GM18505 (cell line): ENCODE measurements at regions not wholly inside any gene's neighbourhood (a gene's known extent, or its start where the extent isn't known, plus 50 kb on each side); places are given as distances from the start of the nearest gene placed in this dataset.

Source experiments
- ATAC-seq: cut with Tn5 transposase; IDR thresholded peaks from one replicate; pipeline ENCODE4 v1.9.1; 2021; ENCODE audit not compliant: unreplicated experiment
- POLR2A ChIP-seq: IDR thresholded peaks from 4 replicates; pipeline ENCODE4 v1.6.1; 2011; ENCODE audit warnings: borderline replicate concordance; ENCODE audit not compliant: insufficient read depth, insufficient read length; ENCODE audit errors: extremely low read depth

- ATAC-seq, result no peak
- TF ChIP-seq POLR2A, result no peak
Observed at GRCh38 chr1:191142748-191143147, 665.1 kb upstream of the BRINP3 start.

DNA sequence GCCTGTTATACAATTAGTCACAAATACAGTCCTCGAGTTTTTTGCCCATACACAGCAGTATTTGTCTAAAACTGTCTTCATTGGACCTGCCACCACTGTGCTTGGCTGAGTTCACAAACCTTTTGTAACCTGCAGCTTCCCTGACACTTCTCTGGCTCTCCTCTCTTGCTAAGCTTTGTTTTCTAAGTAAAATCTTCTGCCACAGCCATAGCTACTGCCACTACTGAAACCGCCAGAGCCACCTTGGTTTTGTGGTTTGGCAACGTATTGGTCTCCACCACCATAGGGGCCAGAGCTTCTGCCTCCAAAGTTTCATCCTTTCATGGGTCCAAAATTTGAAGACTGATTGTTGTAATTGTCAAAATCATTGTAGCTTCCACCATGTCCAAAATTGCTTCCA, 668.2 kb upstream of the BRINP3 start:
- no peak for ATAC-seq

GRCh38 chr1:191151321-191151807, 673.7 kb upstream of the BRINP3 start:
- ATAC-seq, result no peak
- TF ChIP-seq POLR2A, result no peak

More for the DNA sequence above, 668.2 kb upstream of the BRINP3 start:
- no peak for TF ChIP-seq POLR2A

DNA sequence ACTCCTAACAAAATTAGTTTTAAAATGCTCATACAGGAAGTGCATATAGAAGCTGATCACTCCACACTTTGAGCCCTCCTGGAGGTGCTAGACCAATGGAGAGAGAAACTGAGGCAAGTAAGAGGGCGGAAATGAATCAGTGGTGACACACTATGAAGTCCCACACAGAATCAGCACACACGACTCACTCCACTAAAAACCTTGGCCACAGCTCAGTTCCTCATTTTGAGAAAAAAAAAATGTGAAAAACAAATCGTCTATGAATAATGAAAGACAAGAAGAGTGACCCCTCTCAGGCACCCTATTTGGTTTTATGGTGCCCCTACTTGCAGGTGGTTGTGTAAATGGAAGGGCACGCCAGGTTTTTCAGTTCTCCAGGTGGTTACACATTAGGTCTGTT, 675.1 kb upstream of the BRINP3 start:
- no peak for ATAC-seq
- TF ChIP-seq POLR2A, result no peak

DNA sequence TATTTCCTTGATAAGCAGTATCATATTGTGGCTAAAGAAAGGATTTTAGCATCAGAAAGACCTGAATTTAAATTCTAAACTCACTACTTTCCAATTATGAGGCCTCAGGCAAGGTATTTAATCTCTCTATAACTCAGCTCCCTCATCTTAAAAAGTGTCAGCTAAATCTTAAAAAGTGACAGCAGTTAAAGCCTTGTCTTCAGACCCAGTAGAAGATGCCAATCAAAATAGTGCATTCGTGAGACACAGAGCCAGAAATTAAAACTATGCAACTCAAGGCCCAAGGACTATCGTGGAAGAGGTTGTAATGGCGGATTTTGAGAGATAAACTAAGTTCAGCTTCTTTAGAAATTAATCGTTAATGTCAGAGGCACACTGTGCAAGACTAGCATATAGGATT, 677.5 kb upstream of the BRINP3 start:
- no peak for TF ChIP-seq POLR2A
- ATAC-seq, result no peak

- no peak for ATAC-seq
Observed at GRCh38 chr1:191160837-191161236, 683.2 kb upstream of the BRINP3 start.

DNA sequence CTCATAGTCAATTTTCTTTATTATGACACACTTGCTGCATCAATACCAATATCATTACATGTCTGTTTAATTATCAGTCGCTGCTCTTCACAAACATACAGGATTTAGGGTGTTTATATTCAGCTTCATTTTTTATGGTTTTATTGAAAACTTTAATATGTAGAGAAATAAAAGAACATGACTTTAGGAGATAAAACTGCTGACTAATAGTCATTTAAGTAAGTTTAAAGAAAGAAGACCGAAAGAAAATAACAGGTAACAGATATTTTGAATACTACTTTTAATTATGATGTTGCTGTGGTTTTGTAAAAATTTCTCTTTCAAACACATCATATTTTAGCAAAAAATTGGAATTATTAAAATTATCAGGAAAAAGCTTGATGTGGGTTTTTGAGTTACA, 685.1 kb upstream of the BRINP3 start:
- no peak for TF ChIP-seq POLR2A
- ATAC-seq, result no peak

More at GRCh38 chr1:191160837-191161236, 683.2 kb upstream of the BRINP3 start:
- TF ChIP-seq POLR2A, result no peak

GRCh38 chr1:191163621-191164020, 686.0 kb upstream of the BRINP3 start:
- ATAC-seq, result no peak
- no peak for TF ChIP-seq POLR2A

DNA sequence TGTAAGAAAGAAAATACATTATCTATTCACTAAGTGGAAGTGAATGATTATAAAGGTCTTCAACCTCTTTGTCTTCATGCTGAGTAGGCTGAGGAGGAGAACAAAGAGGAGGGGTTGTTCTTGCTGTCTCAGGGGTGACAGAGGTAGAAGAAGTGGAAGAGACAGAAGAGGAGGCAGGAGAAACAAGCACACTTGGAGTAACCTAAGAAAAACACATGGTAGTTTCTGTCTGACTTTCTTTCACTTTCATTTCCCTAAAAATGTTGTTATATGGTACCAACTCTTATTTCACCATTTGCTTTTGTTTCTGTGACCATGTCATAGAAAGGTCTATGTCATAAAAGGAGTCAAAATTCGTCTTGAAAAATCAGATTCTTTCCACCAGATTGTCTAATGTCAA, 696.6 kb upstream of the BRINP3 start:
- peak; percentile 99 for ATAC-seq
- no peak for TF ChIP-seq POLR2A

DNA sequence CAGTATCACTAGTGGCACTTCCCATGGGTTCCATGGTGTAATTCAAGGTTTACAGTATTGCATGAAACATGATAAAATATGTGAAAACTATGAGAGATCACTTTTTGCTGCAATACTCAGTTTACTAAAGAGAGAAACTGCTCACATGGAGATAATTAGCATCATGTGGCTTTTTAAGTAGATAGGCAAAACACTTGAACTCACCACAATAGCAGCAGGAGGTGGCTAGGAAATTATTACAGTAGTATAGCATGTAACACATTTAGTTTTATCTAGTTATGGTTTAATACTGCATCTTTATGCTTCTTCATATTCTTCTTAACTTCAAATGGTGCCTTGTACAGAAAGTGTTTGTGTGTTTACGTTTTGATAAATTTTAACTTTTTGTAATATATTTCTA, 698.5 kb upstream of the BRINP3 start:
- TF ChIP-seq POLR2A, result no peak
- ATAC-seq, result no peak

- no peak for TF ChIP-seq POLR2A
- ATAC-seq, result no peak
Observed at GRCh38 chr1:191206513-191207207, 729.0 kb upstream of the BRINP3 start.

DNA sequence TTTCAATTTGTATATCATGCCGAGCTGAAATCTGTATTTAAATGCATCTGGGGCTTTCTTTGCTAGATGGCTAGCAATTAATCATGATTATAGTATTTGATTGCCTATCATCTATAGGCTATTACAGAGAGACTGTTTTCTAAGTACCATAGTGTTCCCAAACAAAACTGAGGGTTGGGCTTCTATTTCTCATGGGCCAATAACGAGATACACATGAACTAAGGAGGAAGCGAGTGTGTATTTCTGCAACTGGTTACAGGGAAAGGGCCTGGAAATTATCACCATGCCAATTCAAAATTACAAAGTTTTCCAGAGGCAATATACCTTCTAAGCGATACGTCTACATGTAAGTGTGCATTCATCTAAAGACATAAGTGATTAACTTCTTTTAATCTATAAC, 744.5 kb upstream of the BRINP3 start:
- TF ChIP-seq POLR2A, result no peak
- ATAC-seq, result no peak

- no peak for TF ChIP-seq POLR2A
- no peak for ATAC-seq
Observed at GRCh38 chr1:191240925-191241324, 763.3 kb upstream of the BRINP3 start.

DNA sequence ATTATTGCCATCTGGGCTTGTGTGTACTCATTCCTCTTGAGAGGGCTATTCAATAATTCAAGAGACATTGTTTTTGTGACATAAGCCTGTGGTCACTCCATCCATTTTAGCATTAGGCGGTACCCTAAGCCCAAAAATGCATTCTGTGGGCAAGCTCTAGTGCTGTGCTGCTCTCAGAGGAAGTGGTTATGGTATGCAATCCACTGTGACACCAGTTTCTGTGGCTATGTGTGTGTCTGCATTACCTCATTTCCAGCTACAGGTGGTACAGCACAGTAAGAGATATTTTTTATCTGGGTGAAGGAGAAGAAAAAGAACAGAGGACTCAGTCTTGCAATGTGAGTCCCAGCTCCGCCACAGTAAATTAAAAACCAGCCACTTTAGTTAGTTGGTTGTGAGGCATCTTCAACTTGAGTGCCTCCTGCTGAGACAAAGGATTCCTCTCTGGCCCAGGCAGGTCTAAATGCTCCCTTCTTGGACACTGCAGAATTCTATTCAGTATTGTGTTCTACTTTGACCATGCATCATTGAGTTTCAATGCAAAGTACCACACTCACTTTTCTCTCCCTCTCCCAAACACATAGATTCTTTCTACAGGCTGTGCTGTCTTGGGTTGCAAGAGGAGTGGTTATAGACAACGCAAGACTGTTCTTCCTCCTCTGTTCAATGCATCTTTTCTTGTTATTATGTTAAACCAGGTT, 777.8 kb upstream of the BRINP3 start:
- TF ChIP-seq POLR2A, result no peak
- ATAC-seq, result no peak
